GM12875 (cell line): ENCODE measurements at regions not wholly inside any gene's neighbourhood (a gene's known extent, or its start where the extent isn't known, plus 50 kb on each side); places are given as distances from the start of the nearest gene placed in this dataset.

Experiments used
- H3K4me3 ChIP-seq: one replicate; pipeline ENCODE4 v1.5.1; 2011; ENCODE audit warnings: low read depth, low read length, control low read depth
- CTCF ChIP-seq: IDR thresholded peaks from 2 replicates; pipeline ENCODE4 v1.5.1; 2011; ENCODE audit warnings: low read depth, mild to moderate bottlenecking, control low read depth, inconsistent platforms, low read length, moderate library complexity, borderline replicate concordance; ENCODE audit not compliant: insufficient read depth

- TF ChIP-seq CTCF: no peak
- H3K4me3 ChIP-seq: no peak overlapping the region
Measured at GRCh38 chr4:58465031-58465430, 1354.8 kb upstream of the IGFBP7 start.

- H3K4me3 ChIP-seq: no peak overlapping the region
- TF ChIP-seq CTCF: no peak
Measured at GRCh38 chr4:58456727-58457384, 1346.7 kb upstream of the IGFBP7 start.

GRCh38 chr4:58453956-58454355, 1343.8 kb upstream of the IGFBP7 start:
- no peak for TF ChIP-seq CTCF
- no peak overlapping the region for H3K4me3 ChIP-seq

- no peak for TF ChIP-seq CTCF
Measured at GRCh38 chr4:58451707-58452106, 1341.5 kb upstream of the IGFBP7 start.

GRCh38 chr4:58435871-58436270, 1325.7 kb upstream of the IGFBP7 start:
- TF ChIP-seq CTCF: no peak
- H3K4me3 ChIP-seq: no peak overlapping the region

More at GRCh38 chr4:58451707-58452106, 1341.5 kb upstream of the IGFBP7 start:
- no peak overlapping the region for H3K4me3 ChIP-seq

- no peak for TF ChIP-seq CTCF
- H3K4me3 ChIP-seq: no peak overlapping the region
Measured at GRCh38 chr4:58413849-58414248, 1303.7 kb upstream of the IGFBP7 start.

- TF ChIP-seq CTCF: no peak
Measured at GRCh38 chr4:58411904-58412303, 1301.7 kb upstream of the IGFBP7 start.

More at GRCh38 chr4:58411904-58412303, 1301.7 kb upstream of the IGFBP7 start:
- no peak overlapping the region for H3K4me3 ChIP-seq
